SK-MEL-5 (cell line): ENCODE measurements at regions not wholly inside any gene's neighbourhood (a gene's known extent, or its start where the extent isn't known, plus 50 kb on each side); places are given as distances from the start of the nearest gene placed in this dataset.

Source experiments
- DNase-seq: peaks from one replicate; pipeline ENCODE4 v3.0.0-alpha.2; 2016; ENCODE audit warnings: low read depth, low spot score
- in situ Hi-C: cut with HindIII; loops from 2 replicates; pipeline ENCODE4 v1.10.0; 2016; ENCODE audit warnings: low sequenced_read_pairs, high pct_unique_total_duplicates, low pct_unique_long_range_greater_than_20kb

GRCh38 chr14:101054671-101055070 lies 151.1 kb upstream of the RTL1 start:
- no peak for DNase-seq
- in situ Hi-C loops = no loop called here

DNA sequence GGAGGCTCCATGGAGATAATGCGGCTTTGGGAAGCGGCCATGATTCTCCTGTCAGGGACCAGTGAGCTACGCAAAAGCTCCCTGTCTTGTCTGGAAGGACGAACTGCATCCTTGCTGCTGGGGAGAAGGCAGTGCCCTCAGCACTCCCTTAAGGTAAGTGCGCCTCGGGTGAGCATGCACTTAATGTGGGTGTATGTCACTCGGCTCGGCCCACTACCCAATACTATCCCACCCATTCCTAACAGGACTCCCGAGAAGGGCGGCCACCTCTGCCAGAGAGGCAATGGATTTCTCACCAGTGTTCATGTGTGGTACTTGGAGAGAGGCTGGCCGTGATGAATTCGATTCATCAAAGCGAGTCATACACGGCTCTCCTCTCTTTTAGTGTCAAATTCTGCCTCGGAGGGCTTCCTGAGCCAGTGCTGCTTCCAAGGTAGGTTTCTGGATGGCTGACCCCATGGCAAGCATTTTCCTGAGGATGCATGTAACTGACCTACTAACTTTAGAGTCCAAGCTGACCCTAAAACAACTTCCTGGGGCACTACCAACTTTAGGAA lies 151.7 kb upstream of the RTL1 start:
- in situ Hi-C loops = no loop called here
- no peak for DNase-seq

- DNase-seq = peak; percentile 25
- in situ Hi-C loops = no loop called here
These were observed 152.4 kb upstream of the RTL1 start for GRCh38 chr14:101055776-101056374.

GRCh38 chr14:101056446-101056845 lies 152.9 kb upstream of the RTL1 start:
- DNase-seq = no peak
- in situ Hi-C loops = no loop called here

DNA sequence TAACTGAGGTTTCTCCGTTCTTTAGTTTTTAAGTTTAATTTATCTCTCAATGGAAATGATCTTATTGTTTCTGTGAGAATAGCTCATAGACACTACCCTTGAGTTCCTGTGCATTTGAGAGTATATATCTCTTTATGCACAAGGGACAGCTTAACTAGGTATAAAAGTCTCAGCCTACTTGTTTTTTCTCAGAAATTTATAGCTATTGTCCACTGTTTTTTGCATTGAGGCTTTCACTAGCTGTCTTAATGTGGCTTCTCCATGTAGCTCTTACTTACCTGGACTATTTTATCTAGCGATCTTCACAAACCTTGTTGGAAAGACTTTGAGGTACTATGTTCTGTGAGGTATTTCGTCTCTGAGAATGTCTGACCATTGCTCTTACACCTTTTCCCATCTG lies 153.9 kb upstream of the RTL1 start:
- in situ Hi-C loops = no loop called here
- DNase-seq = no peak

- in situ Hi-C loops = no loop called here
- DNase-seq = no peak
These were observed 155.0 kb upstream of the RTL1 start for GRCh38 chr14:101058571-101058970.

- DNase-seq = no peak
- in situ Hi-C loops = no loop called here
These were observed 156.7 kb upstream of the RTL1 start for GRCh38 chr14:101060171-101060601.

GRCh38 chr14:101061411-101062064 lies 158.0 kb upstream of the RTL1 start:
- no peak for DNase-seq

DNA sequence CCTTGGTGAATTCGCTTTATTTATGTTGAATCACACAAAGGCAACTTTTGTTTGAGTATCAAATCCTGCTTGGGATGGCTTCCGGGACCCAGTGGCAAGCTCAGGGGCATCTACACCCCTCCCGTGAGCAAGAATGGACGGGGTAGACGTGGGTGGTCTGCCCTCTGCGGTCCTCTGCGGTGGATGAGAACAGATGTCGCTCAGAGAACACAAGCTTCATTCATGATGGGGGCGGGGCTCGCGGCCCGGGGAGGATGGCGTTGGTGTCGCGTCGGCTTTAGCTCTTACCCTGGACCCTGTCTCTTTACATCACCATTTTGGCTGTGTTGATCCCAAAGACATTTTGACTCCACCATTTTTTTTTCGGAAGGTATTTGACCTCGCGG lies 158.5 kb upstream of the RTL1 start:
- in situ Hi-C loops = no loop called here
- peak; percentile 36 for DNase-seq

More at GRCh38 chr14:101061411-101062064, 158.0 kb upstream of the RTL1 start:
- in situ Hi-C loops = no loop called here

DNA sequence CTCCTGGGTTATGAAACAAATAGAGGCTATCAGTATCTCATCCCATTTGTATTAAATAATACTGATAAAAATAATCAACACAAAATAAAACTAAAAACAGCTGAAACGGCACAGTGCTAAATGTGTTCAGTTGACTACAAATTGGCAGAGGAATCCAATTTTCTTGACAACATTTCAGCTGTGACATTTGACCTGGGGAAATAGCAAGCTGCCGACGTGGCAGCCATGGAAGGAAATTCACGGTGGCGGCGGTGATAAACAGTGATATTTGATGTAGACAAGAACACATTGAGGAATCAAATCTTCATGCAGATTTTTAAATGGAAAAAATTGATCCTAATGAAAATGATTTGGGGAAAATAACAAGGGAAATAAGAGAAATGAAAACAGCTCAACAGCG lies 159.1 kb upstream of the RTL1 start:
- in situ Hi-C loops = no loop called here
- DNase-seq = no peak

- in situ Hi-C loops = no loop called here
- DNase-seq = no peak
These were observed 159.6 kb upstream of the RTL1 start for GRCh38 chr14:101063121-101063520.

DNA sequence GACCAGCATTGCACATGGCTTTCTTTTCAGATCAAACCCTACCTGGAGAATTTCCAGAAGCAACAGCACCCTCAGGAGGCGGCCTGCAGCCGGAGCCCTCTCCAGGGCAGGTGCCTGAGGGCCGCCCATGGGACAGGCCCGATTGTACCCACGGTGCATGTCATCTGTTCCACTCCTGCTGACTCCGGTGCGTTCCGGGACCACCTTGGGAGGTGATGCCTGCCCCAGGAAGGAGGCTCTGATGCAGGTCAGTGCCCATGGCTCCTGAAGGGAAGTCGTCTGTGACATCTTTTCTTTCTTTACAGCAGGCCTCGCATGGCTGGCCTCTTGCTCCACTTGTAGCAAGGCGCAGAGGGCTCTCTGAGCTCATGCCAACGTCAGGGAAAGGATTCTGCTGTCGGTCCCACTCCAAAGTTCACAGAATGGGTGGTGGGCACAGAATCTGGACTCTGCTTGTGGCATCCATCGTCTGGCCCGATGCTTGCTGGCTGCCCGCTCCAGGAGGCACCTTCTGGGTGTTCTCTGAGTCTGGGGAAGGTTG lies 160.7 kb upstream of the RTL1 start:
- DNase-seq = no peak
- in situ Hi-C loops = no loop called here

DNA sequence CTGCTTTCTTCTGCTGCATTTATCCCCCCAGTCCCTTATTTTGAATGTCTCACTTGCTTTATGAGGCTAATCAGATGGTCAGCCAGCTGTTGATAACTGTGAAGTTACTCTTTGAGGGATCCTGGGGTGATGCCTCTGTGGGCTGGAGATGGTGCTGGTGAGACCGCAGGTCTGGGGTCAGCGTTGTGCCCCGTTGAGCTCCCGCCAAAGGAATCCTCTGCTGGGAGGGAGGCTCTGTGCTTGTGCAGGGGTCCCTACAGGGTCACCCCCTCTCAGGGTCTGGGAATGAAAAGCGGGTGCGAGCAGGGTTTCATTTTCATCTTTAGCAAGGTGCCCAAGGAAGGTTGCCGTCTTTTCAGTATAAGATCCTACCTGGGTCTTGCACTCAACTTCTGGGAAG lies 161.2 kb upstream of the RTL1 start:
- no peak for DNase-seq
- in situ Hi-C loops = no loop called here

GRCh38 chr14:101065246-101065645 lies 161.7 kb upstream of the RTL1 start:
- no peak for DNase-seq
- in situ Hi-C loops = no loop called here

GRCh38 chr14:101065696-101066694 lies 162.5 kb upstream of the RTL1 start:
- in situ Hi-C loops = no loop called here
- no peak for DNase-seq

DNA sequence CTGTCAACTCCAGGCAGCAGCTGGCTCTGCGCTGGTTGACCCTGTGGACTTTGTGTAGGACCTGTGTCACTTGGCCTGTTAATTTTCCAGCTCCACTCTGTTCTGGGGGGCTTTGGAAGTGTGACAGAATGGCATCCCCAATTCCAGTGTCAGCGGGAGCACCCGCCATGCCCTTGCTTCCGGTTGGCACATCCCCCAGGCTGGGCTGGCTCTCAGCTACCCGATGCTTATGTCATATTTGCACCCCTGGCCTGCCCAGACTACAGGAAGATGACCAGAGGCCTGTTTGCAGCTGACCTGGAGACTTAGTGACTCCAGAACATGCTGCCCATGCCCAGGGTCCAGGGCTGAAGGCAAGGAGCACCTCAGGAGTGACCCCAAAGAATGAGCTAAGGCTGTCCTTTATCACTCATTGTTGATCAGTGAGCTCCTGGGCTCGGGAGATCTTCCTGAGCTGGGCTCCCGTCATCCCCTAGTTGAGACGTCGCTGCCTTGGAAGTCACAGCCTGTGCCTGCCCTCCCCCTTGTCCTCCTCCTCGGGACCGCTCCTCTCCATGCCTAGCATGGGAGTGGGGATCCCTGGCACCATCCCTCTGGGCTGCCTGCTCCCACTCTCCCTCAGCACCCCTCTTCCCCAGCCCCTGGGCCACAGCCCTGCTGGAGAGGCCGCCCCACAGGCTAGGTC lies 163.4 kb upstream of the RTL1 start:
- no peak for DNase-seq
- in situ Hi-C loops = no loop called here
